ENCODE measurements at regions not wholly inside any gene's neighbourhood (a gene's known extent, or its start where the extent isn't known, plus 50 kb on each side); places are given as distances from the start of the nearest gene placed in this dataset.

GRCh38 chr5:40030661-40031060, 605.9 kb upstream of the DAB2 start:
- H3T11ph ChIP-seq (ENCODE audit: low read length) = no peak overlapping the region
- no peak for TF ChIP-seq CTCF (conservative IDR thresholded peaks at IDR 0.05)
- H4K20me1 ChIP-seq (ENCODE audit: control insufficient read depth, insufficient read depth, insufficient read length) = no peaks in the 10 kb centered on the region
- H3K27me3 ChIP-seq (ENCODE audit: insufficient read depth, low read length) = no peaks in the 10 kb centered on the region
- H3K18ac ChIP-seq (ENCODE audit: insufficient read length, low read depth, low read length) = no peak overlapping the region
- no peak overlapping the region for H3K56ac ChIP-seq (ENCODE audit: insufficient read length, low read depth, low read length)
- no peak overlapping the region for H3K9ac ChIP-seq (ENCODE audit: extremely low read depth, insufficient read length, low read length)
- no peak overlapping the region for H3K27ac ChIP-seq (ENCODE audit: insufficient read length, low read depth, low read length)
- no peaks in the 10 kb centered on the region for H3K27me3 Mint-ChIP-seq (ENCODE audit: low read depth)
- WGBS (ENCODE audit: extremely low coverage, insufficient read length, low lambda C conversion rate) = no CpG with 5 or more reads among the region's 2 CpGs
- no peak overlapping the region for H2BK120ac ChIP-seq (ENCODE audit: low read depth, low read length, poor library complexity, severe bottlenecking)
- H3K23ac ChIP-seq (ENCODE audit: insufficient read length, low read depth, low read length) = no peak overlapping the region
- no peaks in the 10 kb centered on the region for H3K9me3 Mint-ChIP-seq
- no peak overlapping the region for H4K5ac ChIP-seq (ENCODE audit: insufficient read length, low read depth, low read length)
- H3K4me1 Mint-ChIP-seq = no peaks in the 10 kb centered on the region
- no peak overlapping the region for H2AFZ ChIP-seq (ENCODE audit: low read length)
- H3K23me2 ChIP-seq (ENCODE audit: insufficient read length, low read depth, low read length, poor library complexity, severe bottlenecking) = no peaks in the 10 kb centered on the region
- DNase-seq = no peak
- H2AK5ac ChIP-seq (ENCODE audit: insufficient read length, low read length) = no peak overlapping the region
- no peak overlapping the region for H3K27ac Mint-ChIP-seq
- H3K36me3 Mint-ChIP-seq (ENCODE audit: insufficient read depth in 1 of 3, low read depth in 3 of 3) = no peaks in the 10 kb centered on the region
- no peak overlapping the region for H2BK5ac ChIP-seq (ENCODE audit: insufficient read length, low read length)
- no peak overlapping the region for H4K91ac ChIP-seq (ENCODE audit: insufficient read length, low read depth, low read length)
- H2BK20ac ChIP-seq (ENCODE audit: low read depth, low read length, poor library complexity, severe bottlenecking) = no peak overlapping the region
- no peak overlapping the region for H4K8ac ChIP-seq (replicated peaks; ENCODE audit: insufficient read length, low read depth, low read length)
- H3K9me3 ChIP-seq (ENCODE audit: control insufficient read depth, low read depth, low read length) = no peaks in the 10 kb centered on the region
- no peak overlapping the region for H2BK12ac ChIP-seq (ENCODE audit: insufficient read length, low read depth, low read length)
- H3K4me1 ChIP-seq (ENCODE audit: insufficient read depth, low read length) = no peaks in the 10 kb centered on the region
- H3K4ac ChIP-seq (ENCODE audit: low read depth, low read length) = no peak overlapping the region
- no peak overlapping the region for H3K4me2 ChIP-seq (ENCODE audit: insufficient read depth, insufficient read length, low read length)
- H3K14ac ChIP-seq (ENCODE audit: insufficient read depth, low read length) = no peak overlapping the region
- no peak overlapping the region for H2BK15ac ChIP-seq (ENCODE audit: low read depth, low read length)
- no peak overlapping the region for H3K4me3 Mint-ChIP-seq
- no peaks in the 10 kb centered on the region for H3K79me1 ChIP-seq (ENCODE audit: insufficient read depth, low read depth, low read length, poor library complexity, severe bottlenecking)
- H3K79me2 ChIP-seq (ENCODE audit: insufficient read depth, low read length) = no peaks in the 10 kb centered on the region

Data from H9 (cell line).